GM18517 (cell line): ENCODE measurements at regions not wholly inside any gene's neighbourhood (a gene's known extent, or its start where the extent isn't known, plus 50 kb on each side); places are given as distances from the start of the nearest gene placed in this dataset.

Experiments used
- ATAC-seq: cut with Tn5 transposase; IDR thresholded peaks from one replicate; pipeline ENCODE4 v1.9.1; 2021; ENCODE audit warnings: mild to moderate bottlenecking, moderate library complexity; ENCODE audit not compliant: unreplicated experiment

- no peak for ATAC-seq
These were observed 231.0 kb downstream of the ALG10B start for GRCh38 chr12:38547586-38547985.

- ATAC-seq = no peak
These were observed 239.3 kb downstream of the ALG10B start for GRCh38 chr12:38555620-38556591.

GRCh38 chr12:38556647-38557046, 240.1 kb downstream of the ALG10B start:
- ATAC-seq = no peak

- ATAC-seq = no peak
These were observed 268.5 kb downstream of the ALG10B start for GRCh38 chr12:38585086-38585485.

DNA sequence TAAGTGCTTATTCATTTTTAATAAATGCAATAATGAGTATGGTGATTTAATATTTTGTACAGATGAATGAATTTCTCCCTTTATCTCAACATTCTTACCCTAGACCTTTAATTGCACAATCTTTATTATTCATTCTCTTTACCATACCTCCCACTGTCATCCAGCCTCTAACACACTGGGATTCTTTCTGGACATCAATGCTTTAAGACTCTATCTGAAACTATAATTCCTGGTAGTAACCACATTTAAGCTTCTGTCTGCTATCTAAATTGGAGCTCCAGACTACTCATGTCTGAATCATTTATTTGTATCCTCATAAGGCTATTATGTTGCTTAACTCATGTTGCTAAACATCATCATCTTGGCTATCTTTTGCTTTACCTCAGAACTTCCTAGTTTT, 270.2 kb downstream of the ALG10B start:
- ATAC-seq = no peak

- no peak for ATAC-seq
These were observed 271.0 kb downstream of the ALG10B start for GRCh38 chr12:38587594-38587993.

DNA sequence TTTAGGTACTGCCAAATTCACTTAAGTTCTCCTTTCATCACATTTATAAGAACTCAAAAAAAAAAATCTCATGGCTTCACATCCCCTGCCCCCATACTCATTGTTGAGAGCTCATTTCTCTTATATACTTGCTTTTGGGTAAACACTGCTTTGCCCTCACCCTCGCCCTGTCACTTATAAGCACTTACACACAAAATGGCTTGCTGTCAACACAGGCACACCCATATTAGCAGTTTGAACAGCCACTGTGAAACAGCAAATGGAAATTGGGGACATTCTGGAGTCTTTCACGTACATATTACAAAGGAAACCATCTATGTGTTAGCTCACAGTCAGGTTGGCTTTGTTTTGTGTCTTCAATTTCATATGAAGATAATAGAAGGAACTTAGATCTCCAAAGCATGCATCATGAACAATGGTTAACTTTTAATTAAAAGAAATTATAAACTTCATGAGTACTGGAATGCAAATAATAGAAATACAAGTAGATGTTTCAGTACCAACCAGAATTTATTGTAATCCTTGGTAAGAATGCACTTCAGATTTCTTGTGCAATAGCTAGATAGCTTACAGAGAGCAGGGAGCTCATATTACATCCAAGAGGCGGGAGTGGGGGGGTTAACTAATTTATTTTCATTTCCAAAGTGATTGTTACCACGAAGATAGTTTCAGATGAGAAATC, 272.2 kb downstream of the ALG10B start:
- no peak for ATAC-seq

DNA sequence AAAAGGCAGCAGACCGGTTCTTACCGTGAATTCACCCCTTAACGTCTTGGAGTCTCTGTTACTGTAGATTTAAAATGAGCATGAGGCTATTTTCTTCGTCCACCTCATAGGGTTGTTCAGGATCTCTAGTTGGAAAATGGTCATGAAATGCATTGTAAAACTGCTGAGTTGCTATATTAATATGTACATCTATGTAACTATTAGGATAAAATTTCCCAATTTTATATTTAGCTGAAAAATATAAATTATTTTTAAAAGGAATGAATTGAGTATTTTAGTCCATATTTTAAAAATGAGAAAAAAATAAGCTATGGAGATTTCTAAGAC, 272.7 kb downstream of the ALG10B start:
- no peak for ATAC-seq

DNA sequence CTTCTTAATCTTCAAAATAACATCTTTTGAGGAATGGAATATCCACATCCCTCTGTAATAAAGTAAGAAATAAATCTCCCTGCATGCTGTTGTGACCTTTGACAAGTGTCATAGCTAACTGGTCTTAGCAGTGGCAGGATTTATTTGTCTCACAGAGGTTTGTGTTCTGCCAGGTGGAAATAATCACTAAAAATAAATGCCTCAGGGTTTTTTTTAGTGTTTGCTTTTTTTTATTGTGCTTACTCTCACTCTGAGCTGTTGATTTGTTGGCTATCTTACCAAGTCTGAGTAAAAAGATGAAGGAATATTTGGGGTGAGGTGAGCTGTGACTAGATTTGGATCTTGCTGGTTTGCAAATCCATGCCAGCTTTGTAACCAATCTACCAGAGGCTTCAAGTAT, 285.4 kb downstream of the ALG10B start:
- ATAC-seq = no peak
